ENCODE measurements at regions not wholly inside any gene's neighbourhood (a gene's known extent, or its start where the extent isn't known, plus 50 kb on each side); places are given as distances from the start of the nearest gene placed in this dataset.
A peak's percentile ranks its signal among the peaks of the same experiment; 100 is the strongest.

DNA sequence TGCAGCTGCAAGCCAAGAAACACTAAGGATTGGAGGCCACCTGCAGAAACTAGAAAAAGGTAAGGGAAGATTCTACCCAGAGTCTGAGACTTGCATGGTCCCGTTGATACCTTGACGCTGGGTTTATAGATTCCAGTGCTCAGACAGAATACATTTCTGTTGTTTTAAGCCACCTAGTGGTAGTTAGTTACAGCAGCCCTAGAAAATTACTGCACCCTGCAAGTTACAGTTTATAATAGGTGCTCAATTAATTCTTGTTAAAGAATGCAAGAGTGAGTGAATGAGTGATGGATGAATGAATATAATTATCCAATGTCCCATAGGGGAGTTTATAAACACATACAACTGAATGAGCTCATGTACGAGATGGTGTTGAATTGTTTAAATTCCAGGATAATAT lies 453.1 kb upstream of the SLC35B3 start:
- TF ChIP-seq, protein P1, sequence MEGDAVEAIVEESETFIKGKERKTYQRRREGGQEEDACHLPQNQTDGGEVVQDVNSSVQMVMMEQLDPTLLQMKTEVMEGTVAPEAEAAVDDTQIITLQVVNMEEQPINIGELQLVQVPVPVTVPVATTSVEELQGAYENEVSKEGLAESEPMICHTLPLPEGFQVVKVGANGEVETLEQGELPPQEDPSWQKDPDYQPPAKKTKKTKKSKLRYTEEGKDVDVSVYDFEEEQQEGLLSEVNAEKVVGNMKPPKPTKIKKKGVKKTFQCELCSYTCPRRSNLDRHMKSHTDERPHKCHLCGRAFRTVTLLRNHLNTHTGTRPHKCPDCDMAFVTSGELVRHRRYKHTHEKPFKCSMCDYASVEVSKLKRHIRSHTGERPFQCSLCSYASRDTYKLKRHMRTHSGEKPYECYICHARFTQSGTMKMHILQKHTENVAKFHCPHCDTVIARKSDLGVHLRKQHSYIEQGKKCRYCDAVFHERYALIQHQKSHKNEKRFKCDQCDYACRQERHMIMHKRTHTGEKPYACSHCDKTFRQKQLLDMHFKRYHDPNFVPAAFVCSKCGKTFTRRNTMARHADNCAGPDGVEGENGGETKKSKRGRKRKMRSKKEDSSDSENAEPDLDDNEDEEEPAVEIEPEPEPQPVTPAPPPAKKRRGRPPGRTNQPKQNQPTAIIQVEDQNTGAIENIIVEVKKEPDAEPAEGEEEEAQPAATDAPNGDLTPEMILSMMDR (IDR thresholded peaks at IDR 0.05; ENCODE audit: low read depth, low read length, missing input control), result peak; percentile 44
- TF ChIP-seq, protein P2, sequence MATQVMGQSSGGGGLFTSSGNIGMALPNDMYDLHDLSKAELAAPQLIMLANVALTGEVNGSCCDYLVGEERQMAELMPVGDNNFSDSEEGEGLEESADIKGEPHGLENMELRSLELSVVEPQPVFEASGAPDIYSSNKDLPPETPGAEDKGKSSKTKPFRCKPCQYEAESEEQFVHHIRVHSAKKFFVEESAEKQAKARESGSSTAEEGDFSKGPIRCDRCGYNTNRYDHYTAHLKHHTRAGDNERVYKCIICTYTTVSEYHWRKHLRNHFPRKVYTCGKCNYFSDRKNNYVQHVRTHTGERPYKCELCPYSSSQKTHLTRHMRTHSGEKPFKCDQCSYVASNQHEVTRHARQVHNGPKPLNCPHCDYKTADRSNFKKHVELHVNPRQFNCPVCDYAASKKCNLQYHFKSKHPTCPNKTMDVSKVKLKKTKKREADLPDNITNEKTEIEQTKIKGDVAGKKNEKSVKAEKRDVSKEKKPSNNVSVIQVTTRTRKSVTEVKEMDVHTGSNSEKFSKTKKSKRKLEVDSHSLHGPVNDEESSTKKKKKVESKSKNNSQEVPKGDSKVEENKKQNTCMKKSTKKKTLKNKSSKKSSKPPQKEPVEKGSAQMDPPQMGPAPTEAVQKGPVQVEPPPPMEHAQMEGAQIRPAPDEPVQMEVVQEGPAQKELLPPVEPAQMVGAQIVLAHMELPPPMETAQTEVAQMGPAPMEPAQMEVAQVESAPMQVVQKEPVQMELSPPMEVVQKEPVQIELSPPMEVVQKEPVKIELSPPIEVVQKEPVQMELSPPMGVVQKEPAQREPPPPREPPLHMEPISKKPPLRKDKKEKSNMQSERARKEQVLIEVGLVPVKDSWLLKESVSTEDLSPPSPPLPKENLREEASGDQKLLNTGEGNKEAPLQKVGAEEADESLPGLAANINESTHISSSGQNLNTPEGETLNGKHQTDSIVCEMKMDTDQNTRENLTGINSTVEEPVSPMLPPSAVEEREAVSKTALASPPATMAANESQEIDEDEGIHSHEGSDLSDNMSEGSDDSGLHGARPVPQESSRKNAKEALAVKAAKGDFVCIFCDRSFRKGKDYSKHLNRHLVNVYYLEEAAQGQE (IDR thresholded peaks at IDR 0.05), result no peak

All from liver (tissue), 2 donors.